ENCODE measurements at regions not wholly inside any gene's neighbourhood (a gene's known extent, or its start where the extent isn't known, plus 50 kb on each side); places are given as distances from the start of the nearest gene placed in this dataset.

DNA sequence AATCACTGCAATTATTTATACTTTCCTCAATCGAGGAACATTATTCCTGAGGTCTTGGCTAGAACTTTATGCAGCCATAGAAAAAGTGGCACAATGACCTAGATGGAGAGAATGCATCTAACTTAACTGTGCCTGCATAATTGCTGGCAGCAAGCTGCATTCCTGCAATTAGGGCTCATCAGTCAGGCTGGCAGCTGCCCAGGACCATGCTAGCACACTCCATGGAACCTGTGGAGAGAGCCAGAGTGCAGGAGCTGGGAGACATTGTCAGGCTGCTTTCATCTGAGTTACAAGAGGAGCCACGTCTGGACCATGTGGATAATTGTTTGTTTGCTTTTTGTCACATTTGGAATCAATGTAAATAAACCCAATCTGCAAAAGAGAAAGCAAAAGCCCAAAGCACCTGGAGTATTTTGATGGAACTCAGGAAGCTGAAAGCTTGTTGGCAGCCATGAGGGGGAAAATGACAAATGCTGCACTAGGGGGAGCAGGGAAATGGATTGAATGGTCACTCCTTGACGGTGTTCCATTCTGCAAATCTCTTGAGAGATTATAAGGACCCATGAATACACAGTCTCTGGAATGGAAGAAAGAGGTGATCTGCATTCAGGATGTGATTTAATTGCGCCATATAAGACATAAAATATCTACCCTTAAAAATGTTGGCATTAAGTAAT lies 839.9 kb downstream of the MAT2B start:
- TF ChIP-seq EZH2 (IDR thresholded peaks at IDR 0.05; ENCODE audit: borderline replicate concordance) (no peak), EZH2phosphoT487 (IDR thresholded peaks at IDR 0.05; ENCODE audit: low read depth, severe bottlenecking, unreplicated experiment) (no peak)
- TF ChIP-seq, protein P1, sequence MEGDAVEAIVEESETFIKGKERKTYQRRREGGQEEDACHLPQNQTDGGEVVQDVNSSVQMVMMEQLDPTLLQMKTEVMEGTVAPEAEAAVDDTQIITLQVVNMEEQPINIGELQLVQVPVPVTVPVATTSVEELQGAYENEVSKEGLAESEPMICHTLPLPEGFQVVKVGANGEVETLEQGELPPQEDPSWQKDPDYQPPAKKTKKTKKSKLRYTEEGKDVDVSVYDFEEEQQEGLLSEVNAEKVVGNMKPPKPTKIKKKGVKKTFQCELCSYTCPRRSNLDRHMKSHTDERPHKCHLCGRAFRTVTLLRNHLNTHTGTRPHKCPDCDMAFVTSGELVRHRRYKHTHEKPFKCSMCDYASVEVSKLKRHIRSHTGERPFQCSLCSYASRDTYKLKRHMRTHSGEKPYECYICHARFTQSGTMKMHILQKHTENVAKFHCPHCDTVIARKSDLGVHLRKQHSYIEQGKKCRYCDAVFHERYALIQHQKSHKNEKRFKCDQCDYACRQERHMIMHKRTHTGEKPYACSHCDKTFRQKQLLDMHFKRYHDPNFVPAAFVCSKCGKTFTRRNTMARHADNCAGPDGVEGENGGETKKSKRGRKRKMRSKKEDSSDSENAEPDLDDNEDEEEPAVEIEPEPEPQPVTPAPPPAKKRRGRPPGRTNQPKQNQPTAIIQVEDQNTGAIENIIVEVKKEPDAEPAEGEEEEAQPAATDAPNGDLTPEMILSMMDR (IDR thresholded peaks at IDR 0.05; ENCODE audit: poor library complexity) = no peak

Measured in hepatocyte (in vitro differentiated cells).